NCI-H774 (cell line): ENCODE measurements at regions not wholly inside any gene's neighbourhood (a gene's known extent, or its start where the extent isn't known, plus 50 kb on each side); places are given as distances from the start of the nearest gene placed in this dataset.
"Not testable (repeated sequence)": the region's sequence is repeated elsewhere in the genome, so short reads cannot be mapped to it uniquely, and the experiment has no call there.

Source experiments
- DNase-seq: peaks from one replicate; lab custom pipeline; 2025; lab: John Stamatoyannopoulos, UW

DNA sequence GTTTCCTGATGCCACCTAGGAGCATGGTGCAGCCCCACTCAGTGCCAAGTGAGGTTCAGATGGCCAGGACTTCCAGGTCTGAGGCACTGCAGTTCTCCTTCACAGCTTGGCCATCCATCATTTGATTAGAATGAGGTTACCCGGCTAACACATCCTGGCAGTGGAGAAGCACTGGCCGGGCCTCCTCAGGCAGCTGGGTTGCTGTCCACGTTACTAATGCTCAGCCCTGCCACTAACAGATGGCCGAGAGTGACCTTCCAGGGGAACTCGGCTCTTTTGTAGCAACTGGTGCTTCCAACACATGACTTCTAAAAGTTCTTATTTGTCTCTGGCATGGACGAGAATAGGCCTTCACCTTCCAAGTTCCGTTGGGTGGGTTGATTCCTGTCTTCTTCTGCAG, 204.6 kb upstream of the CFAP20DC start:
- DNase-seq, result no peak

DNA sequence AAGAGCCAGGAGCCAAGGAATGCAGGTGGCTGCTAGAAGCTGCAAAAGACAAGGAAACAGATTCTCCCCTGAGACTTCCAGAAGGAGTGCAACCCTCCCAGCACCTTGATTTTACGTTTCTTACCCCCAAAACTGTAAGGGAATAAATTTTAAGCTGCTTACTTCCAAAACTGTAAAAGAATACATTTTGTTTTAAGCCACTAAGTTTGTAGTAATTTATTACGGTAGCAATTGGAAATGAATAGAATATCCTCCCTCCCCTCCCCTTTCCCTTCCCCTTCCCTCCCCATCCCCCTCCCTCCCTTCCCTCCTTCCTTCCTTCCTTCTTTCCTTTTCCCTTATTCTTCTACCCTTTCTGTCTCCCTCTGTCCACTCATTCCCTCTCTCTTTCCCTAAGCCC, 203.7 kb upstream of the CFAP20DC start:
- DNase-seq, result no peak

DNA sequence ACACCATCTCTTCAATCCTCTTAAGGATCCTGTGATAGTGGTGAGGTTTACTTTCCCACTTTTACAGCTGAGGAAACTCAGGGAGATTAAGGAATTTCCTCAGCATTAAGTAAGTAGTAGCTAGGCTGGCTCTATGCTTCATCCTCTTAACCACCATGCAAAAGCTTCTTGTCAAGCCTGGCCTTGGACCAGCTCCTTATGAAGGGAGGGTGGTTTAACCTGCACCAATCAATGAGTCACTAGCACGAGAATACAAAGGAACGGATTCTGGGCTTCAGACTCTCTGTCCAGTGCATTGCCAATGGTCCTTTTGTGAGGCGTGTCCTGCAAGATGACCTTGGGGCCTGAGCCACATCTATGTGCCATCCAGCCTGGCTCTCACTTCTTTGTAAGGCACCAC, 202.0 kb upstream of the CFAP20DC start:
- DNase-seq, result no peak

DNA sequence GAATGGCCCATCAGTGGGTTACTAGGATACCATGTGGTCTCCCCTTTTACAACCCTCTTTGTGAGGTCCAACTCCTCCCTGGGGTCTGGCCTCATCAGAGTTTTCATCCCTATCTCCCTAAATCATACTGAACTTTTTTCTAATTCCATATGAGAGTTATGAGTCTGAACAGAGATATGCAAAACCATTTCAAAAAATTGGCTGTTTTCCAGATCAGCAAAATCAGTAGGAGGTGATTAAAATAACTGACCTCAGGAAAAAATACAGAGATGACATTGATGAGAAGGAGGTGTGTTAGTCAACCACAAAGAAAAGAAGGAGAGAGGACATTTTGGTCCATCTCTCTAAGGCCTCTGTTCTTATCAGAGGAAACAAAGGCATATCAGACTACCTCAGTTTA, 200.8 kb upstream of the CFAP20DC start:
- no peak for DNase-seq

DNA sequence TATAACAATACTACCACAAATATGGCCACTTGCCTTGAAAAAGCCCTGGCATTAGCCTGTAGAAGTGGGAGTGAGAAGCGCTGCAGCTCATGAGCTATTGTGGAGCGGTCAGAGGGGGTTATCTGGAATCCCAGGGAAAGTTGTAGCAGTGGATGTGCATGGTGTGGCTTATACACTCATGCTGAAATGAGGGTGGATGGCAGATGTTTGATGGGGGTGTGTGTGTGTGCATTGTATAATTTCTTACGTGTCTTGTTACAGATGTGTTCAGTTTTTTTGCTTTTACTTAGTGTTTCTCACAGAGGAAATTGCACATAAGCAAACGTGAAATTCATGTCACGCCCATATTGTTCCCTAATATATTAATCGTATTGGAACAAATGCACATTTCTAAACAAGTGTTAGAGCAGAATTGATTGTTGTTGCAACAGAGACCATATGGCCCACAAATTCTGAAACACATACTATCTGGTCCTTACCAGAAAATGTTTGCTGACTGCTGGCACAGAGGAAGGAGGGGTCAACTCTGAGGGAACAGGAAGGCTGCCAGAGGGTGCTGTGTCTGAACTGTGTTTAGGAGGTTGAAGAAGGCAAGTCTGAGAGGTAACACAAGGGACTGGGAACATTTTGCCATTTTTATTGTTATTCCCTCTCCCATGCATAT, 200.0 kb upstream of the CFAP20DC start:
- no peak for DNase-seq

DNA sequence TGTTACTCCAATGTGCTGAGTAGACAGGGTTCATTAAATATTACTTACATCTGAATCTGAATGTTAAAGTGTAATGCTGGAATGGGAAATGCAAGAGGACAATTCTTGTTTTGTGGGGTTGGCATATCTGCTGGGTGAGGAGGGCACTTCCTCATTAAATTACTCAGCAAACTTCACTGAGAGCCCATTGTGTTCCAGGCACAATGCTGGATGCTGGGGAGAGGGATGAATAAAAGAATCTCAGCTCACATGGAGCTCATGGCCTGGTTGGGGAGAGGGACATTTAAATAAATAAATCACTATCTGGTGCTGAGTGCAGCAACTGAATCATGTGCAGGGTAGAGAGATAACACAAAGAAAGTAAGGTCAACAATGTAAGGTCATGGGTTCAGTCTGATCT, 199.2 kb upstream of the CFAP20DC start:
- DNase-seq, result no peak

DNA sequence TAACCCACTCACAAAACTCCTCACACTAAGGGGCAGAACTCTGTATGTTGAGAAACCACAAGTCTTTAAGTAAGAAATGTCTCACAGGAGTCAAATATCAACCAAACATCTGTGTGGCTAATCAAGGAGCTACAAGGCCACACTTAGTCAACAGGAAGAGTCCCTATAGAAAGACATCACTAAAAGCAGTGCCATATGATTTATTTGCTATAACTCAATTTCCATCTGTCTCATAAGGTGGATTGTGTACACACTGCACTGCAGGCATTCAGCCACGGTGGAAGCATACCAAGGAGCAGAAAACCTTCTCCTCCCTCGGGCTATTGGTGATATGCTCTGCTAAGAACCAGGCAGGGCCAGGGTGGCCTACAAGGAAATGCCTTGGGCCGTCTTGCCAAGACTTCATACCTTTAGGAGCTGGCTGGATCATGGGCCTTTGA, 197.6 kb upstream of the CFAP20DC start:
- no peak for DNase-seq

DNA sequence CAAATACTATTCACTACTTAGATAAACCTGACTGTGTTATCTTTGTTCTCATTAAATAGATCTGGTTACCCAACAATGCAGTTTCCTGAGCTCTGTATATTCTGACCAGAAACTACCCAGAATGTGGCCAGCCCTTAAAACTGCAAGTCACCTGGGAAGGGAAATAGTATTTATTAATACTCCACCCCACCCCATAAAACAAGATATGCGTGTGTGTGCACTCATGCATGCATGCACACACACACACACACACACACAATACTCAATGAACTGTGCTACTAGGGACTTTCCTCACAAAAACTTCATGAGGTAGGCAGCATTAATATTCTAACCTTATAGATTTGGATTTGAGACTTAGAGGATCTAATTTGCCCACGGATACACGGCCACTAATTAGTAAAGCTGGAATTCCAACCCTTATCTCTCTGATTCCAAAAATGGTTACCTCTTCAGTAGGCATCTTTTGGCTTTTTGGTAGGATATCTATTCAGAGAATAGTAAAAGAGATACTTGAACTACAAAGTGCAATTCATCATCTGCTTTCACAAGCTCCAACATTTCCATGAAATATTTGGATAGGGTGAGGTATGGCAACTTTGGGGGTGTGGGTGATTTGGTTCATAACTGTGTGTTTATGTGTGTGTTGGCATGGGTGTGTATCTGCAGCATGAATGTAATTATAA, 197.0 kb upstream of the CFAP20DC start:
- DNase-seq, result no peak

DNA sequence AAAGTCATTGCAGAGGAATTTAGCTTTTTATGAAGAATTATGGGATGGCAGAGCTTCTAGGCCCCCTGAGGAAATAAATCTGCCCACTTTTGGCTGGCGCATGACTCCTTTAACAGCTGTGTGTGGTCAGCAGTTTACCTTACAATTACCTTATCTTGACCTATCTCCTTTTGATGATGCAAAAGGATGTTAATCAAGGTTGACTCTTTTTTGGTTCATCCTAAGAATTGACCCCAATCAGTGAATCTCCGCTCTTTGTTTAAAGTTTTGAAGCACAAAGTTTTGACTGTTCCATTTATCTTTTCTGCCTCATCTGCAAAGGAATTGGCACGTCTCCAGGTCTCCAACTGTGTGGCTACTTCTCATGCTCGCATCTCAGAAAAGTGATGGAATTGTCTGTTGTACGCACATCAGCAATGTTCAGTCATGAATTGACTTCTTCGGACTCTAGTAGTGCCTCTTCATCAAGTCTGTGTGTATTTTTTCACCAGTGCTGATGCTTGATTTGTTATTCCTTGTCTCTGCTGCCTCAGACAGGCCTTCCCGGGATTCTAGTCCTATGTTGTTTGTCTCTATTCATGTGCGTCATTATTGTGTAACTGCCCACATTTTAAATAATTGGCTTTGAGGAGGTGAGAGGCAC, 196.2 kb upstream of the CFAP20DC start:
- no peak for DNase-seq

DNA sequence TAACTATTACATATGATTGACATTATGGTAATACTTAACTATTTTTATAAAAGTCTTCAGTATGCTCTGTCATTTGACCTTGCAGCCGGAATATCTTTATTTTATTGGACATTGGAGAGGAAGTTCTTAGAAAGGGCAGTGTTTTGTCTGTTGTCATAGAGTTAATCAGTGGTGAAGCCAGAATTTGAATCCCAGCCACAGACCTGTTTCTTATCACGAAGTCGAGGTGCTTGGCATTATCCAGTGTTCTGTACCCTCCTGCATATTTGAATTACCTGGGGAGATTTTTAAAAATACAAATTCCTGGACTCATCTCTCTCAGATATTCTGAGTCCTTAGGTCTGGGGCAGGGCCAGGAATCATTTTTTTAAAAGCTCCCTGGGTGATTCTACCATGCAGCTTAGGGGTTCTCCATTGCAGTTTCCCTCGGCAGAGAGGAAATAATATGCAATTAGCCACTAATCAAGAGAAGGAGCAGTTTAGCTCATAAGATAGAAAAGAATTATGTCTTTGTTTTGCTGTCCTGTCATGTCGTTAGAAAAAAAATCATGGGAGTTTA, 195.6 kb upstream of the CFAP20DC start:
- DNase-seq, result no peak

DNA sequence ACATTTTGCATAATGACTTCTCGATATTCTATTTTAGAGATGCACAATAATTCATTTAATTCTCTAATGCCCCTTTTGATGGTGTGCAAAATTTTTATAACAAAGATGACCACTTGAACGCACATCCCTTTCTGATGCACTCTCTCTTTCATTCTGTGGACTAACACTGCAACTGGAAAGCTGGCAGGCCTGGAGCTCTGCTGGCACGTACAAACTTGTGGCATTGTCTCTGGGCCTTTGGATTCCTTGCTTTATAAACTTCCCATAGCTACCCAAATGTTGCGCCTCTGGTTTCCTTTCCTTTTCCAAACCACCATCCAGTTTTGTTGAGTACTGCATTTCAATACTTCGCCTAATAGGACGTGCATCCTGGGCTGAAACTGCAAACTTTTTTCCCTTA, 194.5 kb upstream of the CFAP20DC start:
- DNase-seq, result no peak

DNA sequence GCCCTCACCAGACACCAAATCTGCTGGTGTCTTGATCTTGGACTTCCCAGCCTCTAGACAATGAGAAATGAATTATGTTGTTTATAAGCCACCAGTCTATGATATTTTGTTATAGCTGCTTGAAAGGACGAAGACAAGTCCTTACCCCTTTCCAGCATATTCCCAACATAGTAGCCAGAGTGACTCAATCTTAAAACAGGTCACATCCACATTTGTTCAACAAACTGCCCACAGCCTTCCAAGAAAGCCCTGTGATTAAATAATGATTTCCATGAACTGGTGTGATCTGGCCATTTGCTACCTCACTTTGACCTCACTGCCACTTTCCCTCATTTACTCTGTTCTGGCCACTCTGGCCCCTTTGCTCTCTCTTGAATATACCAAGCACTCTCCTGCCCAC, 193.7 kb upstream of the CFAP20DC start:
- no peak for DNase-seq

DNA sequence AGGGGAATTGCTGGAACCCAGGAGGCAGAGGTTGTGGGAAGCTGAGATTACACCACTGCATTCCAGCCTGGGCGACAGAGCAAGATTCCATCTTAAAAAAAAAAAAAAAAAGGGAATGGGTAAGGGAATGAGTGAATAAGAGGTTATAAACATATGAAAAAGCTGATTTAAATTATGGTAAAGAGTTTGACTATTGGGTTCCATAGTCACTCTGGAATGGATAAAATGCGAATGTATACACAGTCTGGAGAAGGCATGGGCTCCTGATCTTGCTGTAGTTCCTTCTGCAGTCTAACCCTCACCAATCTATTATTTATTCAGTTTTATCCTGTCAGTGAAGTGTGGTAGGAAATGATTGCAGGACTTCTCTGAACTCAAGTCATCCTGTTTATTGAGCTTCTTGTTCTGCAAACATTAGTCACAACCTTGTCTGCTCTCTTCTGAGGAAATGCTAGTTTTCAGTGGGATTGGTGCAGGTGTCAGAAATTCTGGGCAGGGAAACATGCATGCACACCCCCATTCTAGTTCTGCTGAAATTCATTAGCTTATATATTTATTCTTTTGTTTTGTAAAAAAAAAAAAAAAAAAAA, 190.9 kb upstream of the CFAP20DC start:
- no peak for DNase-seq

DNA sequence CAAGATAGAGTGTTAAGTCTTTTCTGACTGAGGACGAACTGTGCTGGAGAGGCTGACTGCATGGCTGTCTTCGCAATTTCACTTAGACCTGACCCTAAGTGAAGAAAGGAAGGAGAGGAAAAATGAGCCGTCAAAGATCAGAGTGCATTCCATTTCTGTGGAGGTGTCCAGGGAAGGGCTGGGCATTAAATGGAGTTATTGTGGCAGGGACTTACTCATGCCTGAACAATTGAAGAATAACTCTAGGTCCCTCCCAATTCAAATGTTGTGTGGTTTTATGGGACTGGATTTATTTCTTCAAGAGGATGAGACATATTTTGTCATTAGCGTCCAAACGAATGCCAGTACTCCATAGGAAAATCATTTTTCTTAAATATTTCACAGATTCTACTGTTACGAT, 187.3 kb upstream of the CFAP20DC start:
- no peak for DNase-seq

DNA sequence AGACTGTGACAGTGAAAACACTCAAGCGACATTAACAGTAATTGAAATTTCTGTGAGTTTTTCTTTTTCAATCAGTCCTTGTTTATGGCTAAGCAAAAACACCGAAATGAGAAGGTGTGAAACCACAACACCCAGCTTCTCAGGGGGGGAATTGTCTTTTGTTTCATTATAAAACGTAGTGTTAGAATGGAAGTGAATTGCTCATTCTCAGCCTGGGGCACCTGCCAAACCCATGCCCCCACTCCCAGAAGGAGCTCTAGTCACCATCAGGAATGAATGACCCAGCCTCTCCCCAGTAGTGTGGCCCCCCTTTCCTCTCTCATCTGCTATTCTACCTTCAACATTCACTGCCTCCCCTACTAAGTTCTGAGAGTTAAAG, 185.8 kb upstream of the CFAP20DC start:
- no peak for DNase-seq

DNA sequence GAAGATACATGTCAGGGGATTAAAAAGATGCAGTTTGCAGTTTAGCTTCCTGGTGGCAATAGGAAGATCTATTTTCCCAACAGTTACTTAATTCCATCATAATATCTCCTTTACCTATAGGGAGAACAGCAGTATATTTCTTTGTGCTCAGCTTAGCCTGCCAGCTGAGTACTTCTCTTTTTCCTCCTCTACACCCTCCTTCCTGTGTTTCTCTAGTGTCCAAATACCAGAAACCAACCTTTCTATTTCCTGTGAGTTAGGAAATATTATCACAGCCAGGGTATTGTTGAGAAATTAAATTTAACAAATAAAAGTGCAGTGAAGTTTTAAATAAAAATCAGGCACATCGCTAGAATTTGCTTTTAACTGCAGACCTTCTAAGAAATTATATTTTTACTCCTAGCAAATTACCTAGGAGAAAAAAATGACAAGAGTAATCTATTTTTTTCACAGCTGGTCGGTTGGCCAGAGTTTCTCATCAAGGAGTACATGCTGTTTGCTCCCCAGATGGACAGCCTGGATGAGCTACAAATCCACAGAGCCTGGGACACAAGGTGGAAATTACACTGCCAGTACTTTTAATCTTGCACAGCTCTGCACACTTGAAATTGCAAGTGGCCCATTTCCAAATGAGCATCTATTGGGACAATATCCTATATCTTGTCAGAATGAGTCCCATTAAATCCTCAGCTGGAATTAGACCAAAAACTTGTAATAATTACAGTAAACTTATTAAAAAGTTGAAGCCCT, 185.2 kb upstream of the CFAP20DC start:
- no peak for DNase-seq

DNA sequence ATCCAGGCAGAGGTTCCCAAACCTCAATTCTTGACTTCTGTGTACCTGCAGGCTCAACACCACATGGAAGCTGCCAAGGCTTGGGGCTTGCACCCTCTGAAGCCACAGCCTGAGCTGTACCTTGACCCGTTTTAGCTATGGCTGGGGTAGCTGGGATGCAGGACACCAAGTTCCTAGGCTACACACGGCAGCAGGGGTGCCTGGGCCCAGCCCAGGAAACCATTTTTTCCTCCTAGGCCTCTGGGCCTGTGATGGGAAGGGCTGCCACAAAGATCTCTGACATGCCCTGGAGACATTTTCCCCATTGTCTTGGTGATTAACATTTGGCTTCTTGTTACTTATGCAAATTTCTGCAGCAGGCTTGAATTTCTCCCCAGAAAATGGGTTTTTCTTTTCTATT, 180.6 kb upstream of the CFAP20DC start:
- DNase-seq, result not testable (repeated sequence)

DNA sequence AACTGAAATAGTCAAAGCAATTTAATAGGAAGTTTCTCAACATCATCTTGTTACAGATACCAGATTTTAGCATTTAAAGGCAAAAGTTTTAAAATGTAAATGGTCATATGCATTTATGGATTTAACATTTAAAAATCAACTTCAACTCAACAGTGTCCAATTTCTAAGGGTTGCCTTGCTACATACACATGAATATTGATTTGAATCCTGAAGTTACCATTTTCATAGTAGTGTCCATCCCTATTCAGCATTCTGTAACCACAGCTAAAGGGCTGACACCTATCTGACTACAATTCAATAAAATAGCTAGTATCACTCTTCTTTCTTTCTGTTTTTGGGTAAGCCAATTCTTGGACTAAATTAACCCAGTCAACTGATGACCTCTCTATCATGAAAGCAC, 164.0 kb upstream of the CFAP20DC start:
- DNase-seq, result no peak

DNA sequence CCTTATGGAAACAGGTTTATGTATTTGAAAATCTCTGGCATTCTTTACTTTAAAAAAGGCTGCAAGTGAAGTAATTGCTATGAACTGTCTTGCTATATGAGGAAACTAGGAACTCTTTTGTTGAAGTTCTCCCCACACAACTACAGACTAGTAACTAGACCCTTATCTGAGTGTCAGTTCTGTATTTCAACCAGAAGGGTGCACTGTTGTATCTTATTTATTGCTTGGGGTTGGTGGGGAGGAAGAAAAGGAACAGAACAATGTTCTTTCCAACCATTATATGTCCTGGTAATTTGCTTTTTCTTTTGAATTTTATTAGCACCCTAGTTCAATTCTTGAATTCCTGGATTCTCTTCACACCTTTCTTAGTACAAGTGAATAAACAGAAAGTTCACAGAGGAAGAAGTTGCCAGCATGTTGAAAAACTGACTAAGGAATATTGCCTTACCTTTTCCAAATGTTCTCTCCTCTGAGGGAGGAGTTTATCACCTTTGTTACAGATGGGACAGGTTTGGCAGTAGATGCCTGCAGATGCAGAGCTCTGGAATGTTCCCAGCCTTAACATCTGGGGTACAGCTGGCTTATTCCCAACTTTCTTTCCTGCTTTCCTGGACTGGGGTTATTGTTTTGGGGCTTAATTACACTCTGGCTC, 162.4 kb upstream of the CFAP20DC start:
- peak; percentile 26 for DNase-seq

DNA sequence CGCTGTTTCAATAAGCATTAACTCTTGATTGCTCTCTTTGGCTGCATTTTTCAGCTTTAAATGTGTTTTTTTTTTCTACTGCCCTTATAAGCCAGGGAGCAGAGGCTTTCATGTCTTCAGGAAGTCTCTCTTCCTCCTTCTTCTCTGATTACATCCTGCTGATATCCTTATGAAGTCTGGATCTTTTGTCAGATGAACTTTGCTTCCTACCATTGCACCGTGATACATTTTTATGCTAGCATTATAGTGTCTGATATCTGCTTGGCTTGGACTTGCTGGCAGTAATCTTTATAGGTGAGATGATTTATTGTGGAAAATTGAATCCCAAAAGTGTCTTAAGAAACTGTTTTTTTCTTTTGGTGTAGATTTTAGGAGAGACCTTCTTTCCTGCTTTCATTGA, 160.4 kb upstream of the CFAP20DC start:
- no peak for DNase-seq

DNA sequence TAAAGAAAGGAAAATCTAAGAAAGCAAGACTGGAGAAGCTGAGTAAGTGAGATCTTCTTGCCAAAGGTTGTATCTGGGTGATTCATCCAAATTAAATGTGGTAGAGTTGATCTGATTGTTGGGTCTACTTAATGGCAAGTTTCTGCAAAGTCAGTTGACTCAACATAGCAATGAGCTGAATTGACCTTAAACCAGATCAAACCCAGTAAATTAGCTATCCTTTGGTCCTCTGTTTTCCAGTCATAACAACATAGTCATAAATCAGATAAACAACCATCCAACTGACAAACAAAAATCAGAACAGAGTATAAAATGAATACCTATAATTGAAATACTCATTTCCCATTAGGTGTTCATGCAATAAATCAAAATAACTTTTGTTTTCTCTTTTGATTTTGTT, 142.6 kb upstream of the CFAP20DC start:
- no peak for DNase-seq

DNA sequence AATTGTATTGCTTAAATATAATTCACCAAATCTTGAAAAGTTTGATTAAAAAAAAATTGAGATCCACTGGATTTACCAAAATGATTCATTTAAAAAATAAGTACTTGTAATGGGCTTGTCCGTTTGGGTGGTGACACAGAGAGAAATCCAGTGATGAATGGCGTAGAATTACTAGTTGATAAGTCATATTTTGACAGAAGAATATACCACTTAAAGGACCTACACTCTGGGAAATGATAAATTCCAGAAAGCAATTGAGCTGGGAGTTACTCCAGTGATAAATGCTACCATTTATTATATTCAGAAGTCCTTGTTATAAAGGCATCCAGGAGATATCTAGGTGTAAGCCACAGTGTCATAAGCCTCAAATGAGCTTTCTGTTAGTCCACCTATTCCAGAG, 141.8 kb upstream of the CFAP20DC start:
- no peak for DNase-seq
